ENCODE measurements at regions not wholly inside any gene's neighbourhood (a gene's known extent, or its start where the extent isn't known, plus 50 kb on each side); places are given as distances from the start of the nearest gene placed in this dataset.

- no peak for TF ChIP-seq CTCF (IDR thresholded peaks at IDR 0.05)
- Histone ChIP-seq H3K9me3 (no peaks in the 10 kb centered on the region), H3K36me3 (no peaks in the 10 kb centered on the region), H3K27me3 (peaks cover 3% of the 10 kb centered on the region), H3K4me3 (ENCODE audit: low read depth in 1 of 2, low read length in 1 of 2) (no peak overlapping the region), H3K27ac (no peak overlapping the region), H3K4me1 (ENCODE audit: control insufficient read depth in 1 of 2, insufficient read depth in 1 of 2, low read depth in 1 of 2, low read length in 1 of 2) (no peaks in the 10 kb centered on the region)
Observed at GRCh38 chr5:61654876-61655275, 322.8 kb downstream of the ZSWIM6 start.

GRCh38 chr5:61657010-61657409 lies 325.0 kb downstream of the ZSWIM6 start:
- Histone ChIP-seq H3K9me3 (no peaks in the 10 kb centered on the region), H3K36me3 (no peaks in the 10 kb centered on the region), H3K27ac (no peak overlapping the region), H3K27me3 (peaks cover 3% of the 10 kb centered on the region), H3K4me3 (ENCODE audit: low read depth in 1 of 2, low read length in 1 of 2) (no peak overlapping the region), H3K4me1 (ENCODE audit: control insufficient read depth in 1 of 2, insufficient read depth in 1 of 2, low read depth in 1 of 2, low read length in 1 of 2) (no peaks in the 10 kb centered on the region)
- TF ChIP-seq CTCF (IDR thresholded peaks at IDR 0.05), result no peak

GRCh38 chr5:61657686-61658085 lies 325.6 kb downstream of the ZSWIM6 start:
- no peak overlapping the region for H3K27ac ChIP-seq
- H3K4me1 ChIP-seq (ENCODE audit: control insufficient read depth in 1 of 2, insufficient read depth in 1 of 2, low read depth in 1 of 2, low read length in 1 of 2), result no peaks in the 10 kb centered on the region
- no peak for TF ChIP-seq CTCF (IDR thresholded peaks at IDR 0.05)
- no peaks in the 10 kb centered on the region for H3K36me3 ChIP-seq
- no peak overlapping the region for H3K4me3 ChIP-seq (ENCODE audit: low read depth in 1 of 2, low read length in 1 of 2)
- no peaks in the 10 kb centered on the region for H3K9me3 ChIP-seq
- H3K27me3 ChIP-seq, result peaks cover 3% of the 10 kb centered on the region

- peak; percentile 85 for TF ChIP-seq CTCF (IDR thresholded peaks at IDR 0.05)
- Histone ChIP-seq H3K4me3 (ENCODE audit: low read depth in 1 of 2, low read length in 1 of 2) (no peak overlapping the region), H3K4me1 (ENCODE audit: control insufficient read depth in 1 of 2, insufficient read depth in 1 of 2, low read depth in 1 of 2, low read length in 1 of 2) (no peaks in the 10 kb centered on the region), H3K9me3 (no peaks in the 10 kb centered on the region), H3K27me3 (peaks cover 3% of the 10 kb centered on the region), H3K36me3 (no peaks in the 10 kb centered on the region), H3K27ac (no peak overlapping the region)
Observed at GRCh38 chr5:61658592-61659008, 326.5 kb downstream of the ZSWIM6 start.

GRCh38 chr5:61659221-61659696 lies 327.2 kb downstream of the ZSWIM6 start:
- Histone ChIP-seq H3K27ac (no peak overlapping the region), H3K4me3 (ENCODE audit: low read depth in 1 of 2, low read length in 1 of 2) (no peak overlapping the region), H3K27me3 (peaks cover 3% of the 10 kb centered on the region), H3K9me3 (no peaks in the 10 kb centered on the region), H3K4me1 (ENCODE audit: control insufficient read depth in 1 of 2, insufficient read depth in 1 of 2, low read depth in 1 of 2, low read length in 1 of 2) (no peaks in the 10 kb centered on the region), H3K36me3 (no peaks in the 10 kb centered on the region)
- no peak for TF ChIP-seq CTCF (IDR thresholded peaks at IDR 0.05)

- Histone ChIP-seq H3K9me3 (no peaks in the 10 kb centered on the region), H3K27ac (no peak overlapping the region), H3K27me3 (no peaks in the 10 kb centered on the region), H3K36me3 (no peaks in the 10 kb centered on the region), H3K4me1 (ENCODE audit: control insufficient read depth in 1 of 2, insufficient read depth in 1 of 2, low read depth in 1 of 2, low read length in 1 of 2) (no peaks in the 10 kb centered on the region), H3K4me3 (ENCODE audit: low read depth in 1 of 2, low read length in 1 of 2) (no peak overlapping the region)
- TF ChIP-seq CTCF (IDR thresholded peaks at IDR 0.05), result no peak
Observed at GRCh38 chr5:61662670-61663069, 330.6 kb downstream of the ZSWIM6 start.

All from neutrophil (primary cell).